DMS 273 (cell line): ENCODE measurements at regions not wholly inside any gene's neighbourhood (a gene's known extent, or its start where the extent isn't known, plus 50 kb on each side); places are given as distances from the start of the nearest gene placed in this dataset.
"Not testable (repeated sequence)": the region's sequence is repeated elsewhere in the genome, so short reads cannot be mapped to it uniquely, and the experiment has no call there.

ENCODE experiments used
- DNase-seq: peaks from one replicate; lab custom pipeline; 2025; ENCODE audit not compliant: unreplicated experiment; lab: John Stamatoyannopoulos, UW

DNA sequence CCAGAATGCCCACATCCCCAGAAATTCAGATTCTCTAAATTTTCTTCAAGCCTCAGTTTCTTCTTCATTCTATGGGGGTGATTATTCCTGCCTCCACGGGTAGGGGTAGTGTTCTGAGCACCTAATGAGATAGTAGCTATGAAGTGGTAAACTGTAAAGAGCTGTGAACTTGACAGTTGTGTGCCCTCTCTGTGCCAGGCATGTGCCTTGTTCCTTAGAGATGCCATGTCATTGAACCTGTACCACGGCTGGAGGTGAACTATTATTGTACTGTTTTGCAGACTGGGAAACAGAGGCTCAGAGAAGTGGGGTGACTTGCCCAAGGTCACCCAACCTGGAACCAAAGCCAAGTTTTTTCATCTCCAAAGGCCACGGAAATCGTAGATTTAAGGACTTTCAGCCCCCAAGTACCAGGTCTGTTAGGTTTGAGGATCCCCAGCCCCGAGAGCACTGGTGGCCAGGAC, 67.7 kb upstream of the SIRPA start:
- no peak for DNase-seq

DNA sequence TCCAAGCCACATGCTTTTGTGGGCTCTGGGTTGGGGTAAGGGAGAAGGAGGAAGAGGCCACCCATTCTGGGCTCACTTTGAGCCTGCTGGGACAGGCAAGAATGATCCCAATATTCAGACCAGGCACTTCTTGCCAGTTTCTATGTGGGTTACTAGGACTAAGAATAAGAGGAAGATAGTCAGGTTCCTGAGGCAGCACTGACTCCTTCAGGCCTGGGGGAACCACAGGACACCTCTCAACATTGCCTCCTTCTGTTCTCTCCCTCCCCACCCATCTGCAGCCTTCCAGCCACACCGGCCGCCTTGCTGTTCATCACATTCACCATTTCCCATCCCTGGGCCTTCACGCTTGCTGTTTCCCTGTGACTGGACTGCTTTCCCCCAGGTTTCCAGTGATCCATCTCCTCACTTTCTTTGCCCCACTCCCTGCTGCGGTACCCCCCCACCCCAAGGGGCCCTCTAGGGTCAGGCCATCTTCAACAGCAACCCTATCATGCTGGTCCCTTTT, 69.2 kb upstream of the SIRPA start:
- no peak for DNase-seq

DNA sequence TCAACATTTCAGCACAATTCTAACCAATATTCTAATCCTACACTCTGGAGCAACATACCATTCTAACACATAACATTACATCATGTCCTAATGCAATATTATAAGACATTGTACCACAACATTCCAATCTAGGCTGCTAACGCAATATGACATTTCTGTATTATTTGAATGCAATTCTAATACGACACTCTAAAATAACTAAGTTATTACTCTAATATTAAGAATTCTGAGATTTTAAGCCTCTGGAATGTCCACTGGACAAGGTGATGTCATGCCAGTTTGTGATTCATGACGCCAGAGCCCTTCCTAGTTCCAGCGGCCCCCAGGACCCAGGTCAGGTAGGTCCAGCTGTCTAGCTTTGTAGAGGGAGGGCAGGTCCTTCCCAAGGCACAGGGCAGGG, 69.7 kb upstream of the SIRPA start:
- DNase-seq: no peak

DNA sequence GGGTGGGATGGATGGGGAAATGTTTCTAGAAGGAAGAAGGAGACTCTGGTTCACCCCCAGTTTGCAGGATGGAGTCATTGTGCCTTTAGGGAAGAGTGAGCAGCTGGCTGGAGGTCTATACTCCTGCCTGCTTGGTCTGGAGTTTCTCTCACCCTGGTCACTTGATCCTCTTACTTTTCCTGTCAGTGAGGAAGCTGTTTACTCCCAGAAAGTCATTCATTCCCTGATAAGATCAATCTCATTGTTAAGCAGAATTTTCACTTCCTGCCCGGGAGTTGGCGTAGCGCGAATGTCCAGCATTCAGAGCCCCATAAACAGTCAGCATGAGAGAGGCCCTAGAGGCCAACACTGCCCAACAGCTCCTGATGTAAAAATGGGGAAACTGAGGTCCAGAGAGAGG, 70.4 kb upstream of the SIRPA start:
- no peak for DNase-seq

DNA sequence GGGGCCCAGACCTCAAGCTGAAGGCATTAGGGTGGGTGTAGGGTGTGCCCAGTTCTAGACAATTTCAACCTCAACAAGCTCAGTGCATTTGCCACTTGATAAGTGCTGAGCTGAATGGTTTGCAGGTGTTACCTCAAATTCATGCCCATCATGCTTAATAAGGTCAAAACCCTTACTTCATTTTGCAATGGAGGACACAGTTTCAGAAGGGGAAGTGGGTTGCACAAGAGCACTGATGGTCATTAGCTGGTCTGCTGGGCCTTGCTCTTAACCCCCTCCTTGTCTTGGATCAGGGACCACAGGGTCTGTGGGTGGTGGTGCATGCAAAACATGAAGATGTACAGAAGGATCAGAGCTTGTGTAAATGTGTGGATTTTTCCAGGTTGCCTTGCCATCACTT, 71.0 kb upstream of the SIRPA start:
- no peak for DNase-seq

DNA sequence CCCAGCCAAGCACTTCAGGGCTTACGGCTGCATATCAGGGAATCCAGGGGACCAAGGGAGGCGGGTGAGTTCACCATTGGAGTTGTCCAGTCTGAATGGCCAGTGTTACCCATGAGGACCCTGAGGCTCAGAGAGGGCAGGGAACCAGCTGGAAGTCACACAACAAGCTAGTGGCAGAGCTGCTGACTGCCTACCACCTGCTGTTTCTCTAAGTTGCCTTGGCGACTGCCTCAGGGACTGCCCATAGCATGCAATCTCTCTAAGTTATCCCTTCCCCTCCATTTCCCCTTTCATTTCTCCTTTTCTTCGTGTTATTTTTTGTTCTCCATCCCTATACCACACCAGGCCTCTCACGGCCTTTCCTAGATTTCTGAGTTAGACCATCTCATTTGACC, 71.8 kb upstream of the SIRPA start:
- no peak for DNase-seq

DNA sequence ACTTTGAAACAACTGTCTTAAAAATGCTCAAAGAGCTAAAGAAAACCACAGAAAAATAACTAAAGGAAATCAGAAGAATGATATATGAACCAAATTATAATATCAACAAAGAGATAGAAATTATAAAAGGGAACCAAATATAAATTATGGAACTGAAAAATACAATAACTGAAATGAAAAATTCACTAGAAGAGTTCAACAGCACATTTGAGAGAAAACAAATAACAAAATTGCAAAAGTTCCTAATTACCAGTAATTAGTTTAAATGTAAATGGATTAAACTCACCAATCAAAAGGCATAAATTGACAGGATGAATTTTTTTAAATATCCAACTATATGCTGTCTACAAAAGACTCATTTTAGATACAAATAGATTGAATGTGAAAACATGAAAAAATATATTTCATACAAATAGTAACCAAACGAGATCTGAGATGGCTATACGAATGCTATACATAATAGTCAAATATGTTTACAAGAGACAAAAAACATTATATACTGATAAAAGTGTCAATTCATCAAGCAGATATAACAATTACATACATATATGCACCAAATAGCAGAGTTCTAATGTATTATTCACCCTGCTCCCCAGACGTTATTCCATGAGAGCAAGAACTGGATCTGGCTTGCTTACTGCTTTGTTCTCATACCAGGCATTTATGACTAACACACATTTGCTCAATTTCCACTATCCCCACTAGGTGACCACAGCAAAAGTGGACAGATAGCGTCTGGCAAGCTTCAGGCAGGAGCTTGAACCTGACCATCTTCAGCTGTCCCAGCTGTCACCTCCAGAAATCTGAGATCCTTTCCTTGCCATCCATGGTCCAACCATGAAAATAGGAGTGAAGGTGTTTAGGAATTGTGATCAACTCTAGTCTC, 72.4 kb upstream of the SIRPA start:
- no peak for DNase-seq

DNA sequence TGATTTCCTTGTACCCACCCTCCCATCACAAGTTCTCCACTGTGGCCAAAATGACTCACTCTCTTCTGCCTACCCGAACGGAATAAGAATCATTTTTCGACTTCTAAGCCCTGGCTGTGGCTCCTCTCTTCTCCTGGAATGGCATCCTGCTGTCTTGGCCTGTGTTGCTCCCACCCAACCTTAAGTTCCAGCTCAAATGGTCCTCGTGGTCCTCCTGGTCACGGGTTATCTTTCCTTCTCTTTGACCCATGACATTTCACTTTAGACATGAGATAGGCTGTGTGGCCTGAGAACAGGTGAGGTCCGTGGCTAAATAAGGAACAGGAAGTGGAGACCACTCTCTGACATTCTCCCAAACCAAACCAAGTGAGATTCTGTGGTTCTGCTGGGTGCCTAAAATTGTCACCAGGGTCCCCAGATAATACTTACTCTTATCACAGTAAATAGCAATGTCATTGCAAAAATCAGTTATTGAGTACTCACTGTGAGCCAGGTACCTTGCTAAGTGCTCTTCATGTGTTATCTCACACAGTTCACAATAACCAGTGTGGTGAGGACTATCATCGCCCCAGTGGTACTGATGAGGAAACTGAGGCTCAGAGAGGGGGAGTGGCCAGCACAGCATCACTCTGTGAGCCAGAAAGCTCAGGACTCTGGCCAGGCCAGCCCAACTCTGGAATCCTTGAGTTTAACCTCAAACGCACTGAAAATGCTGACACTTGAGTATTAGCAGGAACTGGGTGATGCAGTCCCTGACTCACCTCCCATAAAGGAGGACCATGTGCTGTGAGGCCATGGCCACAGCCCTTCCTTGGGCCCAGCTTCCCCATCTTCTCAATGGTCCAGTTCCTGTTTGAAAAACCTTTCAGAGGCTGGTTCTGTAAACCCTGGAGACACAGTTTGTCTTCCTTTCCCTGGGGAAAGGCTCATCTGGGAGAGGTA, 74.8 kb upstream of the SIRPA start:
- no peak for DNase-seq

DNA sequence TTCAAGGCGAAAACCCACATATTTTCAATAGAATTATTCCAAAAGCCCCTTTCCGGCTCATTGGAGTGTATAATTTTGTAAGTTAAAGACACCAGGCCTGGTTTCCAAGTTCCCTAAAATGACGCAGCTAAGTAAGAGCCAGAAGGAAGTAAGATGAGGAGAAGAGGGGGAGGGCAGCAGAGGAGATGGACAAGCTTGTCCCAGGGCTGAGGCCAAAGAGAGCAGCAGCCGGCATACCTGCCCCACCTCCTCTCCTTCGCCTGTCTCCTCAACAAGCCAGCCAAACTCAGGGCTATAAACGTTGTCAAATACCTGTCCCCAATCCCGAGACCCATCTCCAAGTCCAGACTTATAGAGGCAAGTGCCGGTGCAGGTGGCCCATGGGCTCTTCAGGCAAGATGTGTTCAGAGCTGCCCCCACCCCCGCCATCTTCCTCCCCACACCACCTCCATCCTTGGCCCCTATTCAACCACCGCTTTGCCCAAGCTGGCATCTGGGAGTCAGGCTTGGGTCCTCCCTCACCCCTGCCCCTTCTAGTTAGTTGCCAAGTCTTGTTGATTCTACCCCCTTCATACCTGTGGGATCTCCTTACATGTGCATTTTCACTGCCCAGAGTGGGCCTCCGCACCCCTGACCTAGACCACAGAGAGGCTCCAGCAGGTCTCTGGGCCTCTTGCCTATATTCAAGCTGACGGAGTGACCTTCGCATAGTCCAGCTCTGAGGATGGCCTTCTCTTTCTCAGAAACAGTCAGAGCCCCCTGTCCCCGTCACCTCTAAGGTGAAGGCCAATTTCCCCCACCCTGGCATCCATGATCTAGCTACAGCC, 75.7 kb upstream of the SIRPA start:
- DNase-seq: no peak

DNA sequence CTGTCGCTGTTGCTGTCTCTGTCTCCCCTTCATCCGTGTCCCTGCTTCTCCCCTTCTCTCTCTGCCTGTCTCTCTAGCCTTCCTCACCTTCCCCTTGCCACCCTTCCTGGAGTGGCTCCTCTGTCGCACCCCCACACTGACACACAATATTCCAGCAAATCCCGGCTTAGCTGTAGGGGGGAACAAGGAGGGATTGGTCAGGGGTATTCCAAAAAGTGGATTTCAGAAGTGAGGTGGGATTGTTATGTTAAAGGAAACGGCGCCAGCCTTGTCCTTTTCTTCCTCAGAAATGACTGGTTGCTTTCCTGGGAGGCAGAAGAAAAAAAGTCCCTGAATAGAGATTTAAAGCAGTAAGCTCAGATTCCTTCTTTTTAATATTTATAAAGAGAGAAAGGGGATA, 76.3 kb upstream of the SIRPA start:
- DNase-seq: no peak

DNA sequence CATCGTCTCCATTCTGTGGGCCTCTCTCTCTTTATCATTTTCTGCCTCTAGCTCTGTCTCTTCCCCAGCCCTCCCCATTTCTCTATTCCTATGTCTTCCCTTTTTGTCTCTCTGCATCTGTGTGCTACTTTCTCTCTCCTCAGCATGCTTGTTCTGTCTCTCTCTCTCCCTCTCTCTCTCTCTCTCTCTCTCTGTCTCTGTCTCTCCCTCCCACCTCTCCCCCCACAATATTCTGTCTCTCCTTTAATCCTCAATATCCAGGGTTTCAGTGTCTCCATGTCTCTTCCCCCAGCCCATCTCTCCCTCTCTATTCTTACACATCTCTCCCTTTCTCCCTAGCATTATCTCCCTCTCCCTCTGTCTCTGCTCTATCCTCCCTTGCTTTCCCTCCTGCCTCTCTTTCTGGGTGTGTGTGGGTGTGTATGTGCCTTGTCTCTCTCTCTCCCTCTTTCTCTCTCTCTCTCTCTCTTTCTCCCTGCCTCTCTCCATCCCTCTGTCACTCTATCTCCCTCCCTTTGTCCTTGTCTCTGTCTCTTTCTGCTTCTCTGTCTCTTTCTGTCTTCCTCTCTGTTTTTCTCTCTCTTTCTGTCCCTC, 76.9 kb upstream of the SIRPA start:
- DNase-seq: no peak

DNA sequence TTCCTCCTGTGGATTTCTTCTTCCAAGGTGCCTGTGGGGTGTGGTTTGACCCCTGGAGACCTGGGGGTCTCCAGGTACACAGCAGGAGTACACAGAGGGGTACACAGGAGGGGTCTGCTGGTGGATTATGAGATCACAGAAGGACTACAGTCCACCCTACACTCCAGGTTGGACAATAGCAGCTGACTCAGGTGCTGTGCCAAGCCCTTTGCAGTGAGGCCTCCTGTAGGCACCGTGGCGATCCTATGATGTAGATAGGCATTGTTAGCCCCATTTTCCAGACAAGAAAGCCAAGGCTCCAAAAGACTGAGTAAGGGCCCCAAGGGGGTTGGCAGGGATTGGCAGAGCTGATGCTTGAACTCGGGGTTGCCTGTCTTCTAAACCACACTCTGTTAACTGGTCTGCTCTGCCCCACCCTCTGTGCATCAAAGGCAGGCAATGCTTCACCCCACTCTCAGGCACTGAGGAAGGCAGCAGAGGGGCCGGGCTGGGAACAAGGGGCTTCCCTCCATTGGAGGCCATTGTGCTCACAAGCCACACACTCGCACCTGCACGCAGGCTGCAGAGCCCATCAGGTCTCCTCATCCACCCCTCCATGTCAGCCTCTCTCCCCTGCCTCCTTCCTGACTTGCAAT, 77.5 kb upstream of the SIRPA start:
- no peak for DNase-seq

DNA sequence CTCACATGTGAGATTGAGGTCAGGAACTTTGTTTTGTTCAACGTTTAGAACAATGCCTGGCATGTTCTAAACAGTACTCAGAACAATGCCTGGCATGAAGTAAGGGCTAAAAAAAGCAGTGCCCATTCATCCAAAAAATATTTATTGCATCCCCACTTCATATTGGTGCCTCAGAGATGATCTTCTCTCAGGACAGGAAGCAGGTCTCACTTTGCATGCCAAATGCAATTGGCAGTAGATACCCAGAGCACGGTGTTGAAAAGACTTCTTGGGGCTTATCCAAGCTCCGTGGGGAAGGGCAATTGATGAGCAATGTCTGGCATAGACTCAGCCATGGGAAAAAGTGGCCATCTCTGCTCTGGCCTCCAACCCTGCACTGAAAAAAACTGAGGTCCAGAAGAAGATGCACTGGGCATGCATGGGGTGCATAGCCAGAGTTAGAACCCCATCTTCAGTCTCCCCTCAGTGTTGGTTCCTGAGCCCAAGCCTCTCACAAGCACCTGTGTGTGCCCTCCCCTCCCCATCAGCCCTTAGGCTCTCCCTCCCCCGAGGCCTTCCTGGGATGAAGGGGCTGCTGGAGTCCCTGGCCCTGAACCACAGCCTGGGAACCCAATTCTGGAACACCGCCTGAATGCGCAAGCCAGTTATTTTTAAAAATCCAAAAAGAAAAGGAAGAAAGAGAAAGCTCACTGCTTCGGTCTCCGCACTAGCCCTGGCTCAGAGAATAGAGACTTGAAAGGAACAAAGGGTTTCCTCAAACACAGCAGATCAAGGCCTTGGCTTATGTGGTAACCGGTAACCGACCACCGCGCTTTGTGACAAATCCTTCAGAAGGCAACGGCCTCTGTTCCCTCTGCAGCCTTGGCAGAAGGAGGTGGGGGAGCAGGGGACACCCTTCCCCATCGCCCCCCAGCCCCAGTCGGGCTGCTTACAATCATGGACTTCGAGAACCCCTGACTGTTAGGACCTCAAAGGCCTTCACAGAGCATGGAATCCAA, 78.5 kb upstream of the SIRPA start:
- no peak for DNase-seq

DNA sequence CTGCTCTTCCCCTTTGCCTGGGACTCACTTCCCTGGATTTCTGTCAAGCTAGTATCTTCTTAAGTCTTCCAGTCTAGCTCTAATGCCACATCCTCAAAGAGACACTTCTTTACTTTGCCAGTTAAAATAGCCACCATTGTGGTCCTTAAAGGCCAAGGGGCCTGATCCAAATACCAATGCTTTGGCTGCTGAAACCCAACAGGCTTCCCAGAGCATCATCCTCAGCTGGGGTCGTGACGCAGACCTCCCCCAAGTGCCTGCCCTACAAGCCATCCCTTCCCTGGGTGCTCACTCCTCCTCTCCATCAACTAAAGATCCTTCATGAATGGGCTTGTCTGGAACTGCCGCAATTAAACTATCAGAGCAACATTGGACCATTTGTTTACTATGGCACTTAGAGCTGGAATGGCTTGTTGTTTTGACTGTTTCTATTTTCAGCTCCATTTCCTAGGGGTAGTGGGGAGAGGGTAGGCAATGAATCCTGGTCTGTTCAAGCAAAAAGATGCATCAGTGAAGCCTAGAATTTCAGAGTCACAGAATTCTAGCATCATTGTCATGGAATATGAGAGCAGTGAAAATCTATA, 79.6 kb upstream of the SIRPA start:
- no peak for DNase-seq

DNA sequence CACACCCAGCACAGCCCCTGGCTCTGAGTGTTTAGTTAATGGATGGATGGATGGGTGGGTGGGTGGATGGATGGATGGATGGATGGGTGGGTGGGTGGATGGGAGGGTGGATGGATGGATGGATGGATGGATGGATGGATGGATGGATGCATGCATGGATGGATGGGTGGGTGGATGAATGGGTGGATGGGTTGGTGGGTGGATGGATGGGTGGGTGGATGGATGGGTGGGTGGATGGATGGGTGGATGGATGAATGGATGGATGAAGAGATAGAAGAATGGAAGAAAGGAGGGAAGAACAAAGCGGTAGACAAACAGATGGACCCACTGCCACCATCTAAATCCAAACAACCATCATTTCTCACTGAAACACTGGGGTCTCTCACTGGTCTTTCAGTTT, 80.3 kb upstream of the SIRPA start:
- not testable (repeated sequence) for DNase-seq

DNA sequence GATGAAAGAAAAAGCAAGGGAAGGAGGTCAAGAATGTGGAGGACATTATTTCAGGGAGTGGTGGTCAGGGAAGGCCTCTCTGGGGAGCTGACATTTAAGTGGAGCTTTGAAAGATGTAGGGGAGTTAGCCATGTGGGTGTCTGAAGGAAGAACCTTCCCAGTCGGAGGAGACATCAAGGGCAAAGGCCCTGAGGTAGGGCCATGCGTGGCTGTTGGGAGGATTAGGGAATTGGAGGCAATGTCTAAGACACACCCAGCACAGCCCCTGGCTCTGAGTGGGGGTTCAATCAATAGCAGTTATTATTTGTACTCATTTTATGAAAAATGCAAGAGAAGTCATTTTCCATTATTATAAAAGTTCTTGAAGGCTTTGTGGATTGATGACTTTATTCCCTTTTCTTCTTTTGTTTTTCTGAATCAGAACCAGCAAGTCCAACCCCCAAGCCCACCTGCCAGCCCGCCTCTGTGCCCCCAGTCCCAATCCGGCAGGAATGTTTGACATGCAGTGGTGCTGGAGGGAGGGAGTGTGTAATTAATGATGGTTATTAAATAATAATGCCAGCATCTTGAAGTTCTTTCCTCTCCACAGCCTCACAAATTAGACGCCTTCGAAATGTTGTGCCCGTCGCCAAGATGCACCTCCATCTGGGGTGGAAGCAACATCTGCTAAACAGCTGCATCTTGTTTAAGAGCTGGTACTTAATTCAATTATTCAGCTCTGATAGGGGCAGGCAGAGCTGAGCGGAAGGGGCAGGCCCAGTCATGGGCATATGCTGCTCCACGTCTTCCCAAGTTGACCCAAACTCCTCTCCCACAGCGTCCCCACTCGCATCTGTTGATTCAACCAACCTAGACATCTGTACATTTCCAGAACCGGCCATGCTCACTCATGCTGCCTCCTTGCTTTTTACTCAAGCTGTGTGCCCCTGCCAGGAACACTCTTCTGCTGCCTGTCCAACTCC, 81.3 kb upstream of the SIRPA start:
- DNase-seq: peak; percentile 59

DNA sequence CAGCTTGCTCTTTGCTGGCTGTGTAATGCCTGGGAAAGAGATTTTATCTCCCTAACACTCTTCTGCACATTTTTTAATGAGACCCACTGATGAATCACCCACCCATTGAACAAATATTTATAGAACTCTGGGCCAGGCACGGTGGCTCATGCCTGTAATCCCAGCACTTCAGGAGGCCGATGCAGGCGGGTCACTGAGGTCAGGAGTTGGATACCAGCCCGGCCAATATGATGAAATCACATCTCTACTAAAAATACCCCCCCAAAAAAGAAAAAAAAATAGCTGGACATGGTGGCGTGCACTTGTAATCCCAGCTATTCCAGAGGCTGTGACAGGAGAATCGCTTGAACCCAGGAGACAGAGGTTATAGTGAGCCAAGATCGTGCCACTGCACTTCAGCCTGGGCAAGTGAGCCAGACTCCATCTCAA, 82.1 kb upstream of the SIRPA start:
- no peak for DNase-seq
